H1 (cell line): ENCODE measurements at regions not wholly inside any gene's neighbourhood (a gene's known extent, or its start where the extent isn't known, plus 50 kb on each side); places are given as distances from the start of the nearest gene placed in this dataset.

Source experiments
- CTCF ChIA-PET: fragments of 300-600 bp; sonication (Branson Sonifier 250); formaldehyde crosslinking; loops from one replicate; lab custom pipeline; 2021; ENCODE audit not compliant: partially characterized antibody; lab: Charles Lee
- POLR2A ChIA-PET: fragments of 300-600 bp; sonication (Branson Sonifier 250); formaldehyde crosslinking; loops from one replicate; lab custom pipeline; 2021; ENCODE audit warnings: inconsistent platforms; ENCODE audit not compliant: partially characterized antibody; lab: Charles Lee
- DNase-seq, 2 experiments: peaks; one replicate each; pipeline versions ENCODE4 v3.0.0 to v3.0.0-alpha.2; 2010 to 2022; ENCODE audit warnings: low spot score in 2 of 2, low read depth in 1 of 2, mixed read lengths in 1 of 2
- FAIRE-seq: peaks from 2 replicates; lab custom pipeline; 2011; peaks lifted over from hg19 to GRCh38; lab: Jason Lieb, UNC
- H2AFZ ChIP-seq: 2 replicates; pipeline ENCODE4 v1.8.1; 2012; ENCODE audit warnings: low read length, inconsistent platforms
- H2AK5ac ChIP-seq: 2 replicates; pipeline ENCODE4 v1.6.1; 2013; ENCODE audit warnings: low read depth, low read length
- H2BK120ac ChIP-seq: replicated peaks from 2 replicates; pipeline ENCODE3; 2013; ENCODE audit warnings: low read depth, low read length, inconsistent platforms
- H2BK12ac ChIP-seq: 2 replicates; pipeline ENCODE4 v1.6.1; 2013; ENCODE audit warnings: low read depth, low read length
- H2BK15ac ChIP-seq: 2 replicates; pipeline ENCODE4 v1.6.1; 2013; ENCODE audit warnings: low read length
- H2BK20ac ChIP-seq: 2 replicates; pipeline ENCODE4 v1.6.1; 2013; ENCODE audit warnings: low read length
- H2BK5ac ChIP-seq: 2 replicates; pipeline ENCODE4 v1.6.1; 2013; ENCODE audit warnings: low read depth, low read length
- H3K14ac ChIP-seq: 2 replicates; pipeline ENCODE4 v1.6.1; 2013; ENCODE audit warnings: inconsistent platforms; ENCODE audit not compliant: insufficient read length
- H3K18ac ChIP-seq: 2 replicates; pipeline ENCODE4 v1.6.1; 2013; ENCODE audit warnings: low read length; ENCODE audit errors: extremely low read depth
- H3K23ac ChIP-seq: 2 replicates; pipeline ENCODE4 v1.6.1; 2013; ENCODE audit warnings: inconsistent platforms; ENCODE audit not compliant: insufficient read length
- H3K23me2 ChIP-seq: 2 replicates; pipeline ENCODE4 v1.6.1; 2013; ENCODE audit warnings: low read depth, low read length
- H3K27ac ChIP-seq: 2 replicates; pipeline ENCODE4 v1.6.1; 2011; ENCODE audit warnings: low read depth, low read length, inconsistent platforms
- H3K27me3 ChIP-seq, 4 experiments: replicated peaks in 1 of 4; 1 replicate in 1 of 4; 2 replicates in 3 of 4; pipeline versions ENCODE4 v1.6.1 to v1.8.1; 2011 to 2013; ENCODE audit warnings: low read length in 3 of 4, mild to moderate bottlenecking in 3 of 4, inconsistent platforms in 2 of 4, mixed read lengths in 2 of 4, moderate library complexity in 1 of 4; ENCODE audit not compliant: control insufficient read depth in 3 of 4, insufficient read depth in 3 of 4; ENCODE audit errors: extremely low read depth in 1 of 4
- H3K36me3 ChIP-seq, 4 experiments: 2 replicates each; pipeline versions ENCODE4 v1.6.1 to v1.8.1; 2011 to 2013; ENCODE audit warnings: mild to moderate bottlenecking in 4 of 4, low read length in 3 of 4, moderate library complexity in 2 of 4, control low read depth in 1 of 4, inconsistent platforms in 1 of 4; ENCODE audit not compliant: insufficient read depth in 4 of 4, control insufficient read depth in 2 of 4
- H3K4ac ChIP-seq: replicated peaks from 2 replicates; pipeline ENCODE3; 2013; ENCODE audit warnings: low read length, low read depth, mixed read lengths, inconsistent platforms; ENCODE audit not compliant: insufficient read length
- H3K4me1 ChIP-seq, 4 experiments: replicated peaks in 1 of 4; 1 replicate in 1 of 4; 2 replicates in 3 of 4; pipeline versions ENCODE4 v1.6.1 to v1.8.1; 2011 to 2013; ENCODE audit warnings: low read length in 3 of 4, inconsistent platforms in 2 of 4, mixed read lengths in 1 of 4; ENCODE audit not compliant: insufficient read depth in 4 of 4, control insufficient read depth in 3 of 4
- H3K4me2 ChIP-seq, 2 experiments: 2 replicates each; pipeline versions ENCODE4 v1.6.1 to v1.8.1; 2011 to 2013; ENCODE audit warnings: low read depth in 2 of 2, low read length in 2 of 2, control low read depth in 1 of 2, inconsistent platforms in 1 of 2, mild to moderate bottlenecking in 1 of 2; ENCODE audit not compliant: insufficient read depth in 1 of 2
- H3K4me3 ChIP-seq, 4 experiments: fragments of 200-600, 300-600 bp in 1 of 4; sonication (generic), shearing (Covaris generic), sonication (Bioruptor Twin) in 1 of 4; 2 replicates each; pipeline versions ENCODE4 v1.5.1 to v1.8.1; 2011 to 2016; ENCODE audit warnings: low read length in 4 of 4, low read depth in 3 of 4, control low read depth in 2 of 4, inconsistent platforms in 2 of 4, mild to moderate bottlenecking in 2 of 4, mixed read lengths in 1 of 4, moderate library complexity in 1 of 4; ENCODE audit not compliant: insufficient read depth in 2 of 4; ENCODE audit errors: extremely low read depth in 1 of 4
- H3K56ac ChIP-seq: replicated peaks from 2 replicates; pipeline ENCODE3; 2013; ENCODE audit warnings: low read depth, mild to moderate bottlenecking, mixed read lengths, low read length, inconsistent platforms; ENCODE audit not compliant: insufficient read length
- H3K79me1 ChIP-seq: 2 replicates; pipeline ENCODE4 v1.6.1; 2013; ENCODE audit warnings: low read depth, low read length, control low read depth
- H3K79me2 ChIP-seq, 2 experiments: 2 replicates each; pipeline versions ENCODE4 v1.6.1 to v1.8.1; 2012 to 2013; ENCODE audit warnings: low read length in 2 of 2, mild to moderate bottlenecking in 2 of 2, inconsistent platforms in 1 of 2; ENCODE audit not compliant: insufficient read depth in 2 of 2, control insufficient read depth in 1 of 2
- H3K9ac ChIP-seq, 4 experiments: replicated peaks in 1 of 4; 1 replicate in 1 of 4; 2 replicates in 3 of 4; pipeline versions ENCODE4 v1.6.1 to v1.8.1; 2011 to 2013; ENCODE audit warnings: low read depth in 3 of 4, low read length in 3 of 4, control low read depth in 2 of 4, mild to moderate bottlenecking in 2 of 4, moderate library complexity in 2 of 4, inconsistent platforms in 1 of 4; ENCODE audit errors: extremely low read depth in 1 of 4
- H3K9me3 ChIP-seq, 2 experiments: 2 replicates each; pipeline versions ENCODE4 v1.6.1 to v1.8.1; 2012 to 2013; ENCODE audit warnings: mild to moderate bottlenecking in 2 of 2, moderate library complexity in 2 of 2, control low read depth in 1 of 2, inconsistent platforms in 1 of 2, low read depth in 1 of 2, low read length in 1 of 2, mixed read lengths in 1 of 2; ENCODE audit not compliant: insufficient read depth in 2 of 2
- H4K20me1 ChIP-seq, 2 experiments: replicated peaks in 1 of 2; 2 replicates each; pipeline versions ENCODE3 to v1.8.1; 2011 to 2013; ENCODE audit warnings: inconsistent platforms in 2 of 2, low read length in 2 of 2, mild to moderate bottlenecking in 1 of 2; ENCODE audit not compliant: insufficient read depth in 2 of 2, control insufficient read depth in 1 of 2
- H4K5ac ChIP-seq: 2 replicates; pipeline ENCODE4 v1.6.1; 2013; ENCODE audit warnings: low read length, low read depth, mixed read lengths, inconsistent platforms; ENCODE audit not compliant: insufficient read length
- H4K8ac ChIP-seq: 2 replicates; pipeline ENCODE4 v1.8.0; 2013; ENCODE audit warnings: mild to moderate bottlenecking, moderate library complexity, low read length, inconsistent platforms; ENCODE audit not compliant: insufficient read depth; ENCODE audit errors: extremely low read depth
- H4K91ac ChIP-seq: replicated peaks from 2 replicates; pipeline ENCODE3; 2013; ENCODE audit warnings: low read length, mixed read lengths, inconsistent platforms; ENCODE audit not compliant: insufficient read length
- WGBS, 2 experiments: shearing (Covaris generic) in 1 of 2; methylation state at CpG; one replicate each; pipeline versions ENCODE4 v1.1.6 to v1.1.7; 2013 to 2015; ENCODE audit warnings: low lambda C conversion rate in 2 of 2, mixed read lengths in 2 of 2, inconsistent platforms in 1 of 2, low coverage in 1 of 2, missing lambda C conversion rate in 1 of 2; ENCODE audit not compliant: insufficient replicate concordance in 2 of 2, insufficient coverage in 1 of 2, insufficient read length in 1 of 2; ENCODE audit errors: extremely low coverage in 1 of 2, missing lambda C conversion rate in 1 of 2; 5-methylcytosine and 5-hydroxymethylcytosine counted together

DNA sequence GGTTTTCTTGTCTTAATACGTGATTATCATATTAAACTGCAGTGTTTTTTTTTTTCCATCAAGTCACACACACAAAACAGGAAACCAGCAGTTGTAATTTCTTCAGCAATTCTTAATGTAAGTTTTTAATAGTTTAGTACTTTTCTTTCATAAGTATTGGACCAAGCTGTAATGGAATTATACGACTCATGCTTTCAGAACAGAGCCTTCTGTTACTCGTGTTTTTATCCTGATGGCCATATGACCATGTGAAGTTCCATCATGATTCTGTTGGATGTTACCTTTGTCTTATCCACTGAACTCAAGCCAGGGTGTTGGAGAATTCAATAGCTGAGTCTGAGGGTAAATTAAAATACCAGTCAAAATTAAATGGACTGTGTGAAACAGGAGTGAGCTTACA, 72.0 kb upstream of the S1PR1 start:
- POLR2A ChIA-PET, result interaction anchor here (0.6 kb wide), 1 partner anchor 271 kb away, joined by 4 read pairs; no protein-coding TSS in a partner anchor
- Histone ChIP-seq H2BK15ac (no peak overlapping the region), H3K4ac (no peak overlapping the region), H3K79me2 (no peaks in the 10 kb centered on the region), H3K23ac (no peak overlapping the region), H2BK5ac (no peak overlapping the region), H4K91ac (no peak overlapping the region), H4K5ac (no peak overlapping the region), H2AFZ (no peak overlapping the region), H3K9me3 (no peaks in the 10 kb centered on the region), H4K20me1 (no peaks in the 10 kb centered on the region), H3K23me2 (no peaks in the 10 kb centered on the region), H4K8ac (no peak overlapping the region), H3K14ac (no peak overlapping the region), H3K36me3 (no peaks in the 10 kb centered on the region), H2AK5ac (no peak overlapping the region), H3K4me1 (peaks cover 0 to 5% (median 0%) of the 10 kb centered on the region in 4 experiments; a peak in 1 of 7 replicates), H2BK20ac (no peak overlapping the region), H3K4me3 (no peak overlapping the region), H3K56ac (no peak overlapping the region), H3K4me2 (no peak overlapping the region), H3K18ac (no peak overlapping the region), H3K9ac (no peak overlapping the region), H3K27me3 (no peaks in the 10 kb centered on the region), H3K79me1 (no peaks in the 10 kb centered on the region), H3K27ac (no peak overlapping the region), H2BK120ac (no peak overlapping the region), H2BK12ac (no peak overlapping the region)
- no peak for FAIRE-seq
- DNase-seq, result no peak
- CTCF ChIA-PET, result interaction anchor here (0.9 to 1.0 kb wide), 2 partner anchors 10 to 27 kb away, joined by 3 to 4 read pairs; no protein-coding TSS in a partner anchor
- 89% methylated on average over 3 of the region's 3 CpGs; no CpG with 5 or more reads in 1 of the 2 experiments for WGBS, 2 experiments
